ENCODE measurements at regions not wholly inside any gene's neighbourhood (a gene's known extent, or its start where the extent isn't known, plus 50 kb on each side); places are given as distances from the start of the nearest gene placed in this dataset.
"Not testable (repeated sequence)": the region's sequence is repeated elsewhere in the genome, so short reads cannot be mapped to it uniquely, and the experiment has no call there.

DNA sequence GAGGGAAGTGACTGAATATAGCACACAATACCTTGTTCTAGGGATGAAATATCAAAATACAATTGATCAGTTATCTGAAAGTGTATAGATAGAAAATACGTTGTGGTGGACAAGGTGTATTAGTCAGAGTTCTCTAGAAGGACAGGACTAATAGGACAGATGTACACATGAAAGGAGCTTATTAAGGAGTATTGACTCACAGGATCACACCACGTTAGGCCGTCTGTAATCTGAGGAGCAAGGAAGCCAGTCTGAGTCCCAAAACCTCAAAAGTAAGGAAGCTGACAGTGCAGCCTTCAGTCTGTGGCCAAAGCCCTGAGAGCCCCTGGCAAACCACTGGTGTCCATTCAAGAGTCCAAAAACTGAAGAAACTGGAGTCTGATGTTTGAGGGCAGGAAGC, 406.1 kb downstream of the MDFIC start:
- Histone ChIP-seq H3K27me3 (no peaks in the 10 kb centered on the region), H3K9me3 (replicated peaks in 1 of 3) (no peaks in the 10 kb centered on the region), H3K4me1 (replicated peaks in 1 of 2) (no peaks in the 10 kb centered on the region), H3K27ac (no peak overlapping the region), H3K36me3 (replicated peaks in 1 of 2) (no peaks in the 10 kb centered on the region), H3K4me3 (no peak overlapping the region)
- intact Hi-C loops (cut with DNase I): no loop called here
- TF ChIP-seq POLR2A (IDR thresholded peaks at IDR 0.05) (no peak), CTCF (IDR thresholded peaks at IDR 0.05) (no peak)
- WGBS, 4 donors: 74 to 83% (median 77%) methylated on average over 3 of the region's 3 CpGs
- no peak for DNase-seq

- no peaks in the 10 kb centered on the region for H3K4me1 ChIP-seq (replicated peaks in 1 of 2)
- no peak overlapping the region for H3K27ac ChIP-seq
- no peak for DNase-seq
- no peak overlapping the region for H3K4me3 ChIP-seq
- no peaks in the 10 kb centered on the region for H3K9me3 ChIP-seq (replicated peaks in 1 of 3)
- intact Hi-C loops (cut with DNase I): no loop called here
- H3K36me3 ChIP-seq (replicated peaks in 1 of 2): no peaks in the 10 kb centered on the region
- no peaks in the 10 kb centered on the region for H3K27me3 ChIP-seq
- TF ChIP-seq CTCF (IDR thresholded peaks at IDR 0.05): no peak
- TF ChIP-seq POLR2A (IDR thresholded peaks at IDR 0.05): no peak
Measured at GRCh38 chr7:115327326-115327725, 405.4 kb downstream of the MDFIC start.

DNA sequence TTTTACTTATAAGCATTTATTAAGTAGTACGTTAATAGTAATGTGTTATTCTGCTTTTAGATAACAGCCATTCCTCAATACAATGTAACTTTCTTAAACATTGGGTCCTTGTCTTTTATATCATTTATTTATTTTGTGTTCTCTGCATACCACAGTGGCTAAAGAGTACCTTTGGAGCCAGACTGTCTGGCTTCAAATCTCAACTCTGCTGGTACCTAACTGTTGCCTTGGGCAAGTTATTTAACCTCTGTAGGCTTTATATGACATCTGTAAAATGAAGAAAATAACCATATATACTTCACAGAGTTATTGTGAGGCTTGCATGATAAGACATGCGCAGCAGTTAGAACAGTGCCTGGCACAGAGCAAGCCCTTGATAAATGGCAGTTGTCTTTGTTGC, 397.6 kb downstream of the MDFIC start:
- no peak for DNase-seq
- no peak overlapping the region for H3K4me3 ChIP-seq
- no peaks in the 10 kb centered on the region for H3K36me3 ChIP-seq (replicated peaks in 1 of 2)
- H3K27me3 ChIP-seq: no peaks in the 10 kb centered on the region
- no peak overlapping the region for H3K27ac ChIP-seq
- TF ChIP-seq CTCF (IDR thresholded peaks at IDR 0.05) (no peak), POLR2A (IDR thresholded peaks at IDR 0.05) (no peak)
- no peaks in the 10 kb centered on the region for H3K9me3 ChIP-seq (replicated peaks in 1 of 3)
- intact Hi-C loops (cut with DNase I): no loop called here
- 79 to 94% (median 84%) methylated on average over 2 of the region's 2 CpGs for WGBS, 4 donors
- H3K4me1 ChIP-seq (replicated peaks in 1 of 2): no peaks in the 10 kb centered on the region

DNA sequence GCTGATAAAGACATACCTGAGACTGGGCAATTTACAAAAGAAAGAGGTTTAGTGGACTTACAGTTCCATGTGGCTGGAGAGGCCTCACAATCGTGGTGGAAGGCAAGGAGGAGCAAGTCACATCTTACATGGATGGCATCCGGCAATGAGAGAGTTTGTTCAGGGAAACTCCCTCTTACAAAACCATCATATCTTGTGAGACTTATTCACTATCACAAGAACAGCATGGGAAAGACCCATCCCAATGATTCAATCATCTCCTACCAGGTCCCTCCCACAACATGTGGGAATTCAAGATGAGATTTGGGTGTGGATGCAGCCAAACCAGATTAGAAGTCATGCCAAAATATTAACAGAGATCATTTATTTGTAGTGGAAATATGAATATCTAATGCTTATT, 388.4 kb downstream of the MDFIC start:
- H3K36me3 ChIP-seq (replicated peaks in 1 of 2); H3K9me3 ChIP-seq (replicated peaks in 1 of 3); H3K4me1 ChIP-seq (replicated peaks in 1 of 2); H3K4me3 ChIP-seq; H3K27me3 ChIP-seq; DNase-seq; intact Hi-C loops (cut with DNase I); H3K27ac ChIP-seq: not testable (repeated sequence)
- 71 to 93% (median 85%) methylated on average over 2 of the region's 2 CpGs for WGBS, 4 donors

- DNase-seq: no peak
- no peaks in the 10 kb centered on the region for H3K4me1 ChIP-seq (replicated peaks in 1 of 2)
- 72 to 77% (median 74%) methylated on average over 2 of the region's 2 CpGs for WGBS, 4 donors
- H3K36me3 ChIP-seq (replicated peaks in 1 of 2): no peaks in the 10 kb centered on the region
- H3K27ac ChIP-seq: no peak overlapping the region
- no peak overlapping the region for H3K4me3 ChIP-seq
- TF ChIP-seq CTCF (IDR thresholded peaks at IDR 0.05) (no peak), POLR2A (IDR thresholded peaks at IDR 0.05) (no peak)
- H3K9me3 ChIP-seq (replicated peaks in 1 of 3): no peaks in the 10 kb centered on the region
- intact Hi-C loops (cut with DNase I): no loop called here
- no peaks in the 10 kb centered on the region for H3K27me3 ChIP-seq
Measured at GRCh38 chr7:115306586-115306985, 384.7 kb downstream of the MDFIC start.
